Ascending aorta (tissue), 2 donors: ENCODE measurements at regions not wholly inside any gene's neighbourhood (a gene's known extent, or its start where the extent isn't known, plus 50 kb on each side); places are given as distances from the start of the nearest gene placed in this dataset.

ENCODE experiments used
- DNase-seq, 2 donors: peaks; one replicate each; pipeline ENCODE4 v3.0.0-alpha.2; 2019; ENCODE audit warnings: low spot score in 2 of 2
- H3K27ac ChIP-seq, 2 donors: fragments of 200-600 bp; sonication (generic); one replicate each; pipeline ENCODE4 v1.5.1; 2016 to 2017; ENCODE audit warnings: mild to moderate bottlenecking in 1 of 2
- H3K27me3 ChIP-seq: fragments of 200-600 bp; sonication (generic); one replicate; pipeline ENCODE4 v1.5.1; 2017
- H3K36me3 ChIP-seq, 2 donors: fragments of 200-600 bp; sonication (generic); one replicate each; pipeline ENCODE4 v1.5.1; 2016
- H3K4me1 ChIP-seq, 2 donors: fragments of 200-600 bp; sonication (generic); one replicate each; pipeline ENCODE4 v1.5.1; 2016 to 2017; ENCODE audit warnings: mild to moderate bottlenecking in 1 of 2
- H3K4me3 ChIP-seq, 2 donors: fragments of 200-600 bp; sonication (generic); one replicate each; pipeline ENCODE4 v1.5.1; 2016 to 2017; ENCODE audit warnings: mild to moderate bottlenecking in 1 of 2
- H3K9me3 ChIP-seq, 2 donors: fragments of 200-600 bp; sonication (generic); one replicate each; pipeline ENCODE4 v1.5.1; 2016
- CTCF ChIP-seq, 3 experiments: fragments of 200-600 bp in 2 of 3; fragments of 450-650 bp in 1 of 3; sonication (generic) in 2 of 3; IDR thresholded peaks; one replicate each; pipeline ENCODE4 v1.5.1; 2016 to 2019; ENCODE audit warnings: antibody characterized with exemption in 3 of 3, mild to moderate bottlenecking in 1 of 3, moderate library complexity in 1 of 3
- intact Hi-C: fragments of 100-400 bp; cut with DNase I; formaldehyde crosslinking; loops from one replicate; pipeline ENCODE4 v1.15.1; 2023

DNA sequence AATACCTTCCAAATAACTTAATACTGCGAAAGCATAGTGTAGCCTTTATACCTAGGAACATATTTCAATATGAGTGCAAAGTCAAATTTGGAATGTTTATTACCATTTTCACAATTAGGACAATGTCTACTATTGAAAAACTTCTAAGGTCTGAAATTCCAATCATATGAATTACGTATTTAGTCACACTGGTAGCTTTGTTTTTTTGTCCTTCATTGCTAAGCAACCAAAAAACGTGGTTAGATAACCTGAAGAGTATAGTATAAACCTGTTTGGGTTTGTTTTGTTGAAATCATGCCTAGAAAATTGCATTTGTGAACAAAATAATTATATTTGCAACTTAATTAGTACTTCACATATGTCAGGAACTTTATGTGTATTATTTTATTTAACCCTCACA lies 134.2 kb downstream of the FBXO4 start:
- no peak overlapping the region for H3K4me3 ChIP-seq
- no peaks in the 10 kb centered on the region for H3K27me3 ChIP-seq
- no peak for TF ChIP-seq CTCF (IDR thresholded peaks at IDR 0.05)
- H3K9me3 ChIP-seq, result no peaks in the 10 kb centered on the region
- no peaks in the 10 kb centered on the region for H3K4me1 ChIP-seq
- no peak for DNase-seq
- intact Hi-C loops, result no loop called here
- H3K36me3 ChIP-seq, result no peaks in the 10 kb centered on the region
- no peak overlapping the region for H3K27ac ChIP-seq

- no peaks in the 10 kb centered on the region for H3K27me3 ChIP-seq
- DNase-seq, result no peak
- no peaks in the 10 kb centered on the region for H3K36me3 ChIP-seq
- H3K27ac ChIP-seq, result no peak overlapping the region
- H3K4me1 ChIP-seq, result no peaks in the 10 kb centered on the region
- intact Hi-C loops, result no loop called here
- H3K4me3 ChIP-seq, result no peak overlapping the region
- TF ChIP-seq CTCF (IDR thresholded peaks at IDR 0.05), result no peak
- no peaks in the 10 kb centered on the region for H3K9me3 ChIP-seq
Measured at GRCh38 chr5:42059778-42060464, 134.8 kb downstream of the FBXO4 start.

DNA sequence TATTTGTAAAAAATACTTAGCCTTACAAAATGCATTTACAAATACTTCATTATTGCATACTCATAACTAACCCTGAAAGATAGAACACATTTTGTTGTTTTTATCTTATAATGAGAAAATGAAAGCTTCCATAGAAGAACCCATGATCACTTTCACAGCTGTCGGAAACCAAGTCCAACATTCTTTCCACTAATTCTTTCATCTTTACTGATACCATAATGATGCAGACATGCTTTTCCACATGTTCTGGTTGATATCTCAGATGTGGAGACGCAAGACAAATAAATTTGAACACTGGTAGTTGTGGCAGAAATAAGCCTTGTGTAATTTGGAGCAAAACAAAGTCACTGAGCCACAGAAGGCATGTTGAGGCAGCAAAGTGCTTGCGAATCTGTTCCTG lies 136.0 kb downstream of the FBXO4 start:
- Histone ChIP-seq H3K9me3 (no peaks in the 10 kb centered on the region), H3K36me3 (no peaks in the 10 kb centered on the region), H3K4me1 (no peaks in the 10 kb centered on the region), H3K4me3 (no peak overlapping the region), H3K27me3 (no peaks in the 10 kb centered on the region), H3K27ac (no peak overlapping the region)
- DNase-seq, result no peak
- intact Hi-C loops, result no loop called here
- TF ChIP-seq CTCF (IDR thresholded peaks at IDR 0.05), result no peak

GRCh38 chr5:42064821-42065220 lies 139.7 kb downstream of the FBXO4 start:
- TF ChIP-seq CTCF (IDR thresholded peaks at IDR 0.05), result no peak
- H3K9me3 ChIP-seq, result no peaks in the 10 kb centered on the region
- no peaks in the 10 kb centered on the region for H3K27me3 ChIP-seq
- H3K36me3 ChIP-seq, result no peaks in the 10 kb centered on the region
- H3K4me1 ChIP-seq, result no peaks in the 10 kb centered on the region
- DNase-seq, result no peak
- H3K4me3 ChIP-seq, result no peak overlapping the region
- intact Hi-C loops, result no loop called here
- H3K27ac ChIP-seq, result no peak overlapping the region

GRCh38 chr5:42066131-42066530 lies 141.1 kb downstream of the FBXO4 start:
- TF ChIP-seq CTCF (IDR thresholded peaks at IDR 0.05), result no peak
- Histone ChIP-seq H3K9me3 (no peaks in the 10 kb centered on the region), H3K36me3 (no peaks in the 10 kb centered on the region), H3K27me3 (no peaks in the 10 kb centered on the region), H3K4me3 (no peak overlapping the region), H3K27ac (no peak overlapping the region), H3K4me1 (no peaks in the 10 kb centered on the region)
- intact Hi-C loops, result no loop called here
- no peak for DNase-seq

- Histone ChIP-seq H3K4me1 (no peaks in the 10 kb centered on the region), H3K27ac (no peak overlapping the region), H3K9me3 (no peaks in the 10 kb centered on the region), H3K4me3 (no peak overlapping the region), H3K27me3 (no peaks in the 10 kb centered on the region), H3K36me3 (no peaks in the 10 kb centered on the region)
- no peak for DNase-seq
- TF ChIP-seq CTCF (IDR thresholded peaks at IDR 0.05), result no peak
- intact Hi-C loops, result no loop called here
Measured at GRCh38 chr5:42074353-42074752, 149.3 kb downstream of the FBXO4 start.
